Fibroblast of mammary gland (primary cell): ENCODE measurements at regions not wholly inside any gene's neighbourhood (a gene's known extent, or its start where the extent isn't known, plus 50 kb on each side); places are given as distances from the start of the nearest gene placed in this dataset.
A peak's percentile ranks its signal among the peaks of the same experiment; 100 is the strongest.
"Not testable (repeated sequence)": the region's sequence is repeated elsewhere in the genome, so short reads cannot be mapped to it uniquely, and the experiment has no call there.

Experiments
- DNase-seq: peaks from one replicate; pipeline ENCODE4 v3.0.0-alpha.2; 2010; ENCODE audit warnings: low read depth
- H3K4me3 ChIP-seq: 2 replicates; pipeline ENCODE4 v1.5.1; 2011; ENCODE audit warnings: low read depth, mild to moderate bottlenecking, low read length, moderate library complexity; ENCODE audit not compliant: control insufficient read depth
- TF ChIP-seq, protein P1 (sequence below): conservative IDR thresholded peaks from 2 replicates; pipeline ENCODE4 v1.5.1; 2011; ENCODE audit warnings: low read depth, low read length, inconsistent platforms; ENCODE audit not compliant: control insufficient read depth, insufficient read depth

DNA sequence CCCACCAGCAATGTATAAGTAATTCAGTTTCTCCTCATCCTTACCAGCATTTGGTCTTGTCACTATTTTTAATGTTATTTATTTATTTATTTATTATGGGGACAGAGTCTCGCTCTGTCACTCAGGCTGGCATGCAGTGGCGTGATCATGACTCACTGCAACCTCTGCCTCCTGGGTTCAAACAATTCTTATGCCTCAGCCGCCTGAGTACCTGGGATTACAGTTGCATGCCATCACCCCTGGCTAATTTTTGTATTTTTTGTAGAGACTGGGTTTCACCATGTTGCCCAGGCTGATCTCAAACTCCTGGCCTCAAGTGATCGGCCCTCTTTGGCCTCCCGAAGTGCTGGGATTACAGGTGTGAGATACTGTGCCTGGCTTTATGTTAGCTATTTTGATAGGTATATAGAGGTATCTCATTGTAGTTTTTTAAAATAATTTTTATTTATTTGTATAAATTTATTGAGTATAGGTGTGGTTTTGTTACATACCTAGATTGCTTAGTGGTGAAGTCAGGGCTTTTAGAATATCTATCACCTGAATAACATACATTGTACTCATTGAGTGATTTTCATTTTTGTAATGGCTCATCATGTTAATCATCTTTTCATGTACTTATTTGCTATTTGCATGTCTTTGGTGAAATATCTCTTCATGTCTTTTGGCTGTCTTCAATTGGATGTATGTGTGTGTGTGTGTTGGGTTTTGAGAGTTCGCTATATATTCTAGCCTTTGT lies 53.3 kb downstream of the TANC2 start:
- TF ChIP-seq, protein P1, sequence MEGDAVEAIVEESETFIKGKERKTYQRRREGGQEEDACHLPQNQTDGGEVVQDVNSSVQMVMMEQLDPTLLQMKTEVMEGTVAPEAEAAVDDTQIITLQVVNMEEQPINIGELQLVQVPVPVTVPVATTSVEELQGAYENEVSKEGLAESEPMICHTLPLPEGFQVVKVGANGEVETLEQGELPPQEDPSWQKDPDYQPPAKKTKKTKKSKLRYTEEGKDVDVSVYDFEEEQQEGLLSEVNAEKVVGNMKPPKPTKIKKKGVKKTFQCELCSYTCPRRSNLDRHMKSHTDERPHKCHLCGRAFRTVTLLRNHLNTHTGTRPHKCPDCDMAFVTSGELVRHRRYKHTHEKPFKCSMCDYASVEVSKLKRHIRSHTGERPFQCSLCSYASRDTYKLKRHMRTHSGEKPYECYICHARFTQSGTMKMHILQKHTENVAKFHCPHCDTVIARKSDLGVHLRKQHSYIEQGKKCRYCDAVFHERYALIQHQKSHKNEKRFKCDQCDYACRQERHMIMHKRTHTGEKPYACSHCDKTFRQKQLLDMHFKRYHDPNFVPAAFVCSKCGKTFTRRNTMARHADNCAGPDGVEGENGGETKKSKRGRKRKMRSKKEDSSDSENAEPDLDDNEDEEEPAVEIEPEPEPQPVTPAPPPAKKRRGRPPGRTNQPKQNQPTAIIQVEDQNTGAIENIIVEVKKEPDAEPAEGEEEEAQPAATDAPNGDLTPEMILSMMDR: no peak
- no peak overlapping the region for H3K4me3 ChIP-seq
- no peak for DNase-seq

DNA sequence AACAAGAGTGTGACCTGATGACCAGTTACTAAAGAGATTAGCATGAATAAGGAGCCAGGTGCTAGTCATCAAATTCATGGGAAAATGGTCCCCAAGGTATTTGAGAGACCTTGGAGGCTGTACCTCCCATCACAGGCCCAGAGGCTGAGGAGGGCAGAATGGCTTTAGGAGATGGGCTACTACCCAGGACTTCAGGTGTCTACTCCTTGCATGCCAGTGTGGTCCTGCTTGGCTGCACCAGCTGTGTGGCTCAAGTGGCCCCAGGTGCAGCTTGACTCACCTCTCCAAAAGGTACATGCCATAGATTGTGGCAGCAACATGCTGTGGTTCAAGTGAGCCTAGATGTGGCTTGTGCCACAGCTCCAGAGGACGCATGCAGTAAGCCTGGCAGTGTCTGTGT lies 56.5 kb downstream of the TANC2 start:
- no peak overlapping the region for H3K4me3 ChIP-seq
- TF ChIP-seq, protein P1: no peak
- no peak for DNase-seq

DNA sequence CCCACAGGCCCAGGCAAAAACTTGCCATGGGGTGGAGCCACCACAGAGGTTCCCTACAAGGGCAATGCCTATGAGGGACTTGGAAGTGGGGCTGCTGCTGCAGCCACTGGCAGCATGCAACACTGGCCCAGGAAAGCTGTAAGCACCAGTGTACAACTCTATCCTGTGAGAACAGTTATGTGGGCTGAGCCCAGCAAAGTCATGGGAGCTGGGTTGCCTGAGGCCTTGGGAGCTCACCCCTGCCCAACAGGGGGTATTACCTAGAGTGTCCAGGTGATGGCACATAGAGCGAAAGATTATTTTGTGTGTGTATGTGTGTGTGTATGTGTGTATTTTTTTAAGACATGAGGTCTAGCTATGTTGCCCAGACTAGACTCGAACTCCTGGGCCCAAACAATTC lies 57.0 kb downstream of the TANC2 start:
- no peak for DNase-seq
- H3K4me3 ChIP-seq: no peak overlapping the region
- TF ChIP-seq, protein P1: no peak

DNA sequence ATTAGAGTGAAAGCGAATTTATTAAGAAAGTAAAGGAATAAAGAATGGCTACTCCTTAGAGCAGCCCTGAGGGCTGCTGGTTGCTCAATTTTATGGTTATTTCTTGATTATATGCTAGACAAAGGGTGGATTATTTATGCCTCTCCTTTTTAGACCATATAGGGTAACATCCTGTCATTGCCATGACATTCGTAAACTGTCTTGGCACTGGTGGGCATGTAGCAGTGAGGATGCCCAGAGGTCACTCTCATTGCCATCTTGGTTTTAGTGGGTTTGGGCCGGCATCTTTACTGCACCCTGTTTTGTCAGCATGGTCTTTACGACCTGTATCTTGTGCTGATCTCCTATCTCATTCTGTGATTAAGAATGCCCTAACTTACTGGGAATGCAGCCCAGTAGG lies 58.2 kb downstream of the TANC2 start:
- no peak overlapping the region for H3K4me3 ChIP-seq
- DNase-seq: no peak
- TF ChIP-seq, protein P1: no peak

DNA sequence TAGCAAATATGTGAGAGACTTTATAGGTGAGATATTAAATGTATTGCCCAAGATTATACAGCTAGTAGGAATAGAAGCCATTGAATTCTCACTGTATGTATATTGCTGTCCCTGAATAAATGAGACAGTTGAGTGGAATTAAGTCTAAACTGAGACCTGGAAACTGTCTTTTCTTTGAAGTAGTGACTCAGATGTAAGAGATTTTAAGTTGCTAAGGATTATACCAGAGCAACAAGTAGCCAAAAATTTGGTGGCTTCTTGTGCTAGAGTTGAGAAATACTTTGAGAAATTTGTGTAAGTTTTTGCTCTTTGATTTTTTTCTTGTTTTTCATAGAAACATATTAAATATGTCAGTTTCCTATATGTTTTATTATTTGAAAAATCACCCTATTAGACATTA lies 58.7 kb downstream of the TANC2 start:
- peak; percentile 51 for DNase-seq
- H3K4me3 ChIP-seq: no peak overlapping the region
- TF ChIP-seq, protein P1: no peak

DNA sequence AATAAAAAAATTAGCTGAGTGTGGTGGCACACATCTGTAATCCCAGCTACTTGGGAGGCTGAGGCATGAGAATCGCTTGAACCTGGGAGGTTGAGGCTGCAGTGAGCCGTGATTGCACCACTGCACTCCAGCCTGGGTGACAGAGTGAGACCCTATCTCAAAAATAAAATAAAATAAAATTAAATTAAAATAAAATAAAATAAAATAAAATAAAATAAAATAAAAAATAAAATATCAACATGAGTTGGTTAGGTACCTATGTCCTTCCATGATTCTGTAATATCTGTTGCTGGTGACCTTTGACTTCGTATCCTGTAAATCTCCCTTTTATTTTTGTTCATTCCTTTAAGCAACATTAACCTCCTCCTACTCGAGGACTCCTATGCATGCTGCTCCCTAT lies 59.6 kb downstream of the TANC2 start:
- not testable (repeated sequence) for H3K4me3 ChIP-seq, DNase-seq

DNA sequence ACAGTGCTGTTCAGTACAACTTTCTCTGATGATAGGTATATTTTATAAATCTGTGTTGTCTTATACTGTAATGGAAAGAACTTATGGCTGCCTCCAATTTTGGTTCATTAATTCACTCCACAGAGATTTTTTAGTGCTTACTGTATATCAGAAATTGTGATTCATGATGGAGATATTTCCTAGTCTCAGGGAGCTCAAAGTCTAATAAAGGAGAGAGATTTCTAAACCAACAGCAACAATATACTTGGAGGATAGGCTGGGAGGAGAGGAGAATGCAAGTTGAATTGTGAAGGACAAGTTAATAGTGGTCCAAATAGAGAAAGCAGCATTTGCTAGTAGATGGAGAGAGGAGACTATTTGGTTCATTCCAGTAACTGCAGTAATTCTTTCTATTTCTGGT lies 63.5 kb downstream of the TANC2 start:
- TF ChIP-seq, protein P1: no peak
- H3K4me3 ChIP-seq: no peak overlapping the region
- DNase-seq: peak; percentile 30
